Type B pancreatic cell (in vitro differentiated cells): ENCODE measurements at regions not wholly inside any gene's neighbourhood (a gene's known extent, or its start where the extent isn't known, plus 50 kb on each side); places are given as distances from the start of the nearest gene placed in this dataset.

ENCODE experiments used
- DNase-seq: peaks from one replicate; pipeline ENCODE4 v3.0.0; 2021; ENCODE audit warnings: mixed read lengths; ENCODE audit not compliant: unreplicated experiment; ENCODE audit errors: extremely low spot score
- H3K27ac Mint-ChIP-seq: 2 replicates; pipeline ENCODE4 v1.8.0; 2021; ENCODE audit warnings: mild to moderate bottlenecking, mixed read lengths
- H3K27me3 Mint-ChIP-seq: 2 replicates; pipeline ENCODE4 v1.8.0; 2021; ENCODE audit warnings: mixed read lengths
- H3K36me3 Mint-ChIP-seq: 2 replicates; pipeline ENCODE4 v1.8.0; 2021; ENCODE audit warnings: mixed read lengths
- H3K4me1 Mint-ChIP-seq: one replicate; pipeline ENCODE4 v1.8.0; 2021; ENCODE audit warnings: mixed read lengths; ENCODE audit not compliant: unreplicated experiment
- H3K4me3 Mint-ChIP-seq: 2 replicates; pipeline ENCODE4 v1.8.0; 2021; ENCODE audit warnings: mild to moderate bottlenecking, mixed read lengths
- H3K9me3 Mint-ChIP-seq: 2 replicates; pipeline ENCODE4 v1.8.0; 2021; ENCODE audit warnings: mixed read lengths
- TF ChIP-seq, protein P1 (sequence below): fragments of 200-600 bp; sonication (generic); conservative IDR thresholded peaks from 2 replicates; pipeline ENCODE4 v1.5.0; 2021; ENCODE audit warnings: antibody characterized with exemption, mild to moderate bottlenecking

DNA sequence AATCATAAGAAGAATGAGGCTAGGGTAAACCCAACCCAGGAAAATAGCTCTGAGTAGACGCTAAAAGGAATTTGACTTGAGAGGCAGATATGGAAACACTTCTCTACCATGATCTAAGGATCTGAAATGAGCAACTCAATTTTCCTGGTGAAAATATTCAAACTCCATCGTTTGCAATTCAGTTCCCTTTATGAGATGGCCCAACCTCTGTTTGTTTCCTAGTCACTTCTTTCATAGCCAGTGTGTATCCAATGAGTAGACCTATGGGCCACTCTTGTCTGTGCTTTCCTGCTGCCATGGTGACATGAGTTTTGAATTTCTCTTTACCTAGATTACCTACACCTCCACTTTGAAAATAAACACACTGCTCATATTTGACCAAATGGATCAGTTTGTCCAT, 176.2 kb upstream of the GPRIN3 start:
- TF ChIP-seq, protein P1, sequence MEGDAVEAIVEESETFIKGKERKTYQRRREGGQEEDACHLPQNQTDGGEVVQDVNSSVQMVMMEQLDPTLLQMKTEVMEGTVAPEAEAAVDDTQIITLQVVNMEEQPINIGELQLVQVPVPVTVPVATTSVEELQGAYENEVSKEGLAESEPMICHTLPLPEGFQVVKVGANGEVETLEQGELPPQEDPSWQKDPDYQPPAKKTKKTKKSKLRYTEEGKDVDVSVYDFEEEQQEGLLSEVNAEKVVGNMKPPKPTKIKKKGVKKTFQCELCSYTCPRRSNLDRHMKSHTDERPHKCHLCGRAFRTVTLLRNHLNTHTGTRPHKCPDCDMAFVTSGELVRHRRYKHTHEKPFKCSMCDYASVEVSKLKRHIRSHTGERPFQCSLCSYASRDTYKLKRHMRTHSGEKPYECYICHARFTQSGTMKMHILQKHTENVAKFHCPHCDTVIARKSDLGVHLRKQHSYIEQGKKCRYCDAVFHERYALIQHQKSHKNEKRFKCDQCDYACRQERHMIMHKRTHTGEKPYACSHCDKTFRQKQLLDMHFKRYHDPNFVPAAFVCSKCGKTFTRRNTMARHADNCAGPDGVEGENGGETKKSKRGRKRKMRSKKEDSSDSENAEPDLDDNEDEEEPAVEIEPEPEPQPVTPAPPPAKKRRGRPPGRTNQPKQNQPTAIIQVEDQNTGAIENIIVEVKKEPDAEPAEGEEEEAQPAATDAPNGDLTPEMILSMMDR, result no peak
- H3K4me1 Mint-ChIP-seq, result no peaks in the 10 kb centered on the region
- no peak overlapping the region for H3K27ac Mint-ChIP-seq
- H3K36me3 Mint-ChIP-seq, result no peaks in the 10 kb centered on the region
- DNase-seq, result no peak
- H3K27me3 Mint-ChIP-seq, result peaks cover 3% of the 10 kb centered on the region
- H3K9me3 Mint-ChIP-seq, result no peaks in the 10 kb centered on the region
- no peak overlapping the region for H3K4me3 Mint-ChIP-seq

GRCh38 chr4:89482926-89483595, 175.5 kb upstream of the GPRIN3 start:
- Mint-ChIP-seq H3K4me3 (no peak overlapping the region), H3K4me1 (no peaks in the 10 kb centered on the region), H3K27ac (no peak overlapping the region), H3K36me3 (no peaks in the 10 kb centered on the region), H3K9me3 (no peaks in the 10 kb centered on the region), H3K27me3 (peaks cover 3% of the 10 kb centered on the region)
- no peak for DNase-seq
- TF ChIP-seq, protein P1, result no peak

- peaks cover 3% of the 10 kb centered on the region for H3K27me3 Mint-ChIP-seq
- no peaks in the 10 kb centered on the region for H3K9me3 Mint-ChIP-seq
- H3K4me3 Mint-ChIP-seq, result no peak overlapping the region
- DNase-seq, result no peak
- no peak overlapping the region for H3K27ac Mint-ChIP-seq
- TF ChIP-seq, protein P1, result peak; percentile 46
- H3K4me1 Mint-ChIP-seq, result no peaks in the 10 kb centered on the region
- H3K36me3 Mint-ChIP-seq, result no peaks in the 10 kb centered on the region
Measured at GRCh38 chr4:89482251-89482650, 174.7 kb upstream of the GPRIN3 start.

DNA sequence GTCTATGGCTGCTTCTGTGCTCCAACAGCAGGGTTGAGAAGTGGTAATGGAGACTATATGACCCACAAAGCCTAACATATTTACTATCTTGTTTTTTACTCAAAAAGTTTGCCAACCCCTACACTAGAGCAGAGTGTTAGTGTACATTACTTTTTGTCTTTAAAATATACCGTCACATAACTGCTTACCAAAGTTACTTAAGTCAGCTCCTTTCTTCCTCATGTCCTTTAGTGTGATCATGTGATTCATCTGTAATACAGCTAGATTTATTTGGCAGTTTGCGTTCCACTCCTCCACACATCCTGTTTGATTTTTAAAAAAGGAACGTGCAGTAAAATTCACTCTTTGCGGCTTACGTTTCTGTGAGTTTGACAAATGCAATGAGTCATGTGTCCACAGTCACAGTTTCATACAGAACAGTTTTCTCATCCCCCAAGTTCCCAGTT, 162.4 kb upstream of the GPRIN3 start:
- TF ChIP-seq, protein P1, result no peak
- H3K27me3 Mint-ChIP-seq, result no peaks in the 10 kb centered on the region
- H3K4me3 Mint-ChIP-seq, result no peak overlapping the region
- no peaks in the 10 kb centered on the region for H3K4me1 Mint-ChIP-seq
- DNase-seq, result no peak
- H3K9me3 Mint-ChIP-seq, result no peaks in the 10 kb centered on the region
- no peak overlapping the region for H3K27ac Mint-ChIP-seq
- H3K36me3 Mint-ChIP-seq, result no peaks in the 10 kb centered on the region

DNA sequence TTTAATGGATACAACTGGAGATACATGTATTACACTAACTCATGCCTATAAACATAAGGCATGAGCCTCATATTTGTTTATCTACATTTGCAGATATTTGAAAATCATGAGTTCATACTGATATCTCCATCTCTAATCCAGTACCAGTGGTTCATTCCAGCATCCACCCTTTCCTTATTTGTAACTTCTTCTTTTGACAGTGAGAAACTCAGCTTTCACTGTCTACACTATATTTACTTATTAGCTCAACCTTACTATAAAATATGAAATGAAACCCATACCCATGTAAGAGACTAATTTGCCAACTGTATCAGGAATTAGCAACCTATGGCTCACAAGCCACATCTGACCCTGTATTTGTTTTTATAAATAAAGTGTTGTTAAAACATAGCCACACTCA, 161.9 kb upstream of the GPRIN3 start:
- H3K36me3 Mint-ChIP-seq, result no peaks in the 10 kb centered on the region

More for the DNA sequence above, 161.9 kb upstream of the GPRIN3 start:
- TF ChIP-seq, protein P1, result no peak
- Mint-ChIP-seq H3K9me3 (no peaks in the 10 kb centered on the region), H3K27ac (no peak overlapping the region), H3K4me1 (no peaks in the 10 kb centered on the region), H3K4me3 (no peak overlapping the region), H3K27me3 (no peaks in the 10 kb centered on the region)
- no peak for DNase-seq
